ENCODE measurements at regions not wholly inside any gene's neighbourhood (a gene's known extent, or its start where the extent isn't known, plus 50 kb on each side); places are given as distances from the start of the nearest gene placed in this dataset.

DNA sequence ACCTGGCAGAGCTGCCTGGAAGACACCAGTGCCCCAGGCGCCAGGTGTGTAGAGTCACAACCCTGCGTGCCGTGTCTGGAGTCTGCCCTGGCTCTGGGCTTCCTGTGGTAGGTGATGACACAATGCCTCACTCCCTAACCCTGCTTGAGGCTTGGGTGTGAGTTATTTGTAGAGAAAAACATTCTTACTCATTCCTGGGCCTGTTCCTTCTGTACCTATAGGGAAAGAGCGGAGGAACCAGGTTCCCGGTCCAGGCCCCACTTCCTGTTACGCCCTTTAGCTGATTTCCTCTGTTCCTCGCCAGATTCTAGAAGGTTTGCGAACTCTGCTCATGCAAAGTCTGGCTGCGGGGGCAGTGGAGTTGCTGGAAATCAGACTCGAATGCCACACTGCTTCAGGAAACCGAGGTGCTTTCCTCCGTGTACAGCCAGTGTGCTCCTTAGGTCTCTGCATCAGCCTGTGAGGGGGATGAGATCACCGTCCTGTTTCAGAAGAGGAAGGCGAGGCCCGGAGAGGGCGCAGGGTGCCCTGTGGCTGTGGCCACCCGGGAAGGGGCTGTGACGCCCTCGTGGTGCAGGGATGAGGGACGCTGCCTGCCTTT, 67.1 kb upstream of the DUSP22 start:
- no peak overlapping the region for H3K9ac ChIP-seq (ENCODE audit: extremely low read depth, insufficient read length, low read length)
- peaks cover 0 to 2% of the 10 kb centered on the region in 2 experiments; a peak in 2 of 5 replicates for H3K9me3 Mint-ChIP-seq

More for the DNA sequence above, 67.1 kb upstream of the DUSP22 start:
- Histone ChIP-seq H2BK12ac (ENCODE audit: insufficient read length, low read depth, low read length) (no peak overlapping the region), H3K4ac (ENCODE audit: low read depth, low read length) (no peak overlapping the region), H3T11ph (ENCODE audit: low read length) (no peak overlapping the region), H3K23ac (ENCODE audit: insufficient read length, low read depth, low read length) (no peak overlapping the region), H3K4me1 (ENCODE audit: insufficient read depth, low read length) (no peaks in the 10 kb centered on the region), H4K91ac (ENCODE audit: insufficient read length, low read depth, low read length) (no peak overlapping the region), H3K14ac (ENCODE audit: insufficient read depth, low read length) (no peak overlapping the region; the same call in 1 of the 2 replicates), H2BK15ac (ENCODE audit: low read depth, low read length) (no peak overlapping the region), H3K27ac (ENCODE audit: insufficient read length, low read depth, low read length) (no peak overlapping the region), H2BK20ac (ENCODE audit: low read depth, low read length, poor library complexity, severe bottlenecking) (no peak overlapping the region), H3K79me2 (ENCODE audit: insufficient read depth, low read length) (no peaks in the 10 kb centered on the region), H4K20me1 (ENCODE audit: control insufficient read depth, insufficient read depth, insufficient read length) (no peaks in the 10 kb centered on the region), H2AK5ac (ENCODE audit: insufficient read length, low read length) (no peak overlapping the region), H2AFZ (ENCODE audit: low read length) (no peak overlapping the region), H3K18ac (ENCODE audit: insufficient read length, low read depth, low read length) (no peak overlapping the region), H3K23me2 (ENCODE audit: insufficient read length, low read depth, low read length, poor library complexity, severe bottlenecking) (no peaks in the 10 kb centered on the region), H2BK120ac (ENCODE audit: low read depth, low read length, poor library complexity, severe bottlenecking) (no peak overlapping the region), H4K5ac (ENCODE audit: insufficient read length, low read depth, low read length) (no peak overlapping the region), H3K27me3 (ENCODE audit: insufficient read depth, low read length) (no peaks in the 10 kb centered on the region; the same call in 1 of the 2 replicates), H3K56ac (ENCODE audit: insufficient read length, low read depth, low read length) (no peak overlapping the region), H2BK5ac (ENCODE audit: insufficient read length, low read length) (no peak overlapping the region), H3K9me3 (ENCODE audit: control insufficient read depth, low read depth, low read length) (no peaks in the 10 kb centered on the region), H3K79me1 (ENCODE audit: insufficient read depth, low read depth, low read length, poor library complexity, severe bottlenecking) (no peaks in the 10 kb centered on the region), H3K4me2 (ENCODE audit: insufficient read depth, insufficient read length, low read length) (no peak overlapping the region), H4K8ac (replicated peaks; ENCODE audit: insufficient read length, low read depth, low read length) (no peak overlapping the region)
- TF ChIP-seq, protein P1, sequence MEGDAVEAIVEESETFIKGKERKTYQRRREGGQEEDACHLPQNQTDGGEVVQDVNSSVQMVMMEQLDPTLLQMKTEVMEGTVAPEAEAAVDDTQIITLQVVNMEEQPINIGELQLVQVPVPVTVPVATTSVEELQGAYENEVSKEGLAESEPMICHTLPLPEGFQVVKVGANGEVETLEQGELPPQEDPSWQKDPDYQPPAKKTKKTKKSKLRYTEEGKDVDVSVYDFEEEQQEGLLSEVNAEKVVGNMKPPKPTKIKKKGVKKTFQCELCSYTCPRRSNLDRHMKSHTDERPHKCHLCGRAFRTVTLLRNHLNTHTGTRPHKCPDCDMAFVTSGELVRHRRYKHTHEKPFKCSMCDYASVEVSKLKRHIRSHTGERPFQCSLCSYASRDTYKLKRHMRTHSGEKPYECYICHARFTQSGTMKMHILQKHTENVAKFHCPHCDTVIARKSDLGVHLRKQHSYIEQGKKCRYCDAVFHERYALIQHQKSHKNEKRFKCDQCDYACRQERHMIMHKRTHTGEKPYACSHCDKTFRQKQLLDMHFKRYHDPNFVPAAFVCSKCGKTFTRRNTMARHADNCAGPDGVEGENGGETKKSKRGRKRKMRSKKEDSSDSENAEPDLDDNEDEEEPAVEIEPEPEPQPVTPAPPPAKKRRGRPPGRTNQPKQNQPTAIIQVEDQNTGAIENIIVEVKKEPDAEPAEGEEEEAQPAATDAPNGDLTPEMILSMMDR (conservative IDR thresholded peaks at IDR 0.05) = no peak
- Mint-ChIP-seq H3K4me3 (no peak overlapping the region), H3K27me3 (ENCODE audit: low read depth) (peaks cover 6% of the 10 kb centered on the region), H3K36me3 (ENCODE audit: insufficient read depth in 1 of 3, low read depth in 3 of 3) (no peaks in the 10 kb centered on the region), H3K4me1 (peaks cover 17 to 22% of the 10 kb centered on the region in 2 experiments), H3K27ac (peak overlapping the region in 1 of 3 experiments; percentile 83; a peak in 1 of 7 replicates)
- no peak for DNase-seq
- WGBS (ENCODE audit: extremely low coverage, insufficient read length, low lambda C conversion rate) = no CpG with 5 or more reads among the region's 20 CpGs
